HG03558 (cell line): ENCODE measurements at regions not wholly inside any gene's neighbourhood (a gene's known extent, or its start where the extent isn't known, plus 50 kb on each side); places are given as distances from the start of the nearest gene placed in this dataset.
A peak's percentile ranks its signal among the peaks of the same experiment; 100 is the strongest.
"Not testable (repeated sequence)": the region's sequence is repeated elsewhere in the genome, so short reads cannot be mapped to it uniquely, and the experiment has no call there.

Experiments
- ATAC-seq: cut with Tn5 transposase; IDR thresholded peaks from one replicate; pipeline ENCODE4 v1.9.1; 2021; ENCODE audit warnings: moderate number of reproducible peaks; ENCODE audit not compliant: unreplicated experiment; ENCODE audit errors: extremely low read depth

GRCh38 chr1:213618094-213618493 is 369.7 kb upstream of the PROX1 start:
- no peak for ATAC-seq

GRCh38 chr1:213619026-213619425 is 368.7 kb upstream of the PROX1 start:
- no peak for ATAC-seq

GRCh38 chr1:213621077-213621476 is 366.7 kb upstream of the PROX1 start:
- no peak for ATAC-seq

GRCh38 chr1:213622365-213623063 is 365.3 kb upstream of the PROX1 start:
- peak; percentile 42 for ATAC-seq

GRCh38 chr1:213623064-213623581 is 364.6 kb upstream of the PROX1 start:
- no peak for ATAC-seq

GRCh38 chr1:213623862-213624261 is 363.9 kb upstream of the PROX1 start:
- ATAC-seq, result no peak

GRCh38 chr1:213636778-213637177 is 351.0 kb upstream of the PROX1 start:
- ATAC-seq, result not testable (repeated sequence)

- ATAC-seq, result no peak
Measured at GRCh38 chr1:213641312-213641711, 346.5 kb upstream of the PROX1 start.

GRCh38 chr1:213643360-213643759 is 344.4 kb upstream of the PROX1 start:
- no peak for ATAC-seq

GRCh38 chr1:213647864-213648650 is 339.7 kb upstream of the PROX1 start:
- ATAC-seq, result no peak

- ATAC-seq, result no peak
Measured at GRCh38 chr1:213649373-213649772, 338.4 kb upstream of the PROX1 start.

- ATAC-seq, result no peak
Measured at GRCh38 chr1:213650603-213651002, 337.2 kb upstream of the PROX1 start.

- no peak for ATAC-seq
Measured at GRCh38 chr1:213651077-213651476, 336.7 kb upstream of the PROX1 start.

- no peak for ATAC-seq
Measured at GRCh38 chr1:213652109-213652508, 335.7 kb upstream of the PROX1 start.

- ATAC-seq, result no peak
Measured at GRCh38 chr1:213656039-213656438, 331.7 kb upstream of the PROX1 start.

GRCh38 chr1:213656503-213656902 is 331.3 kb upstream of the PROX1 start:
- no peak for ATAC-seq

- no peak for ATAC-seq
Measured at GRCh38 chr1:213657013-213657412, 330.8 kb upstream of the PROX1 start.

- no peak for ATAC-seq
Measured at GRCh38 chr1:213657879-213658278, 329.9 kb upstream of the PROX1 start.

GRCh38 chr1:213658457-213658856 is 329.3 kb upstream of the PROX1 start:
- no peak for ATAC-seq

GRCh38 chr1:213659580-213660547 is 327.9 kb upstream of the PROX1 start:
- ATAC-seq, result no peak
